Stimulated activated CD4-positive, alpha-beta T cell treated with anti-CD3 and anti-CD28 coated beads, TNF-alpha, amount 100 ng/mL, for 4 hours (primary cell): ENCODE measurements at regions not wholly inside any gene's neighbourhood (a gene's known extent, or its start where the extent isn't known, plus 50 kb on each side); places are given as distances from the start of the nearest gene placed in this dataset.

Experiments used
- DNase-seq, 3 experiments: peaks; one replicate each; pipeline ENCODE4 v3.0.0-alpha.2; 2020; ENCODE audit warnings: low read depth in 3 of 3

DNA sequence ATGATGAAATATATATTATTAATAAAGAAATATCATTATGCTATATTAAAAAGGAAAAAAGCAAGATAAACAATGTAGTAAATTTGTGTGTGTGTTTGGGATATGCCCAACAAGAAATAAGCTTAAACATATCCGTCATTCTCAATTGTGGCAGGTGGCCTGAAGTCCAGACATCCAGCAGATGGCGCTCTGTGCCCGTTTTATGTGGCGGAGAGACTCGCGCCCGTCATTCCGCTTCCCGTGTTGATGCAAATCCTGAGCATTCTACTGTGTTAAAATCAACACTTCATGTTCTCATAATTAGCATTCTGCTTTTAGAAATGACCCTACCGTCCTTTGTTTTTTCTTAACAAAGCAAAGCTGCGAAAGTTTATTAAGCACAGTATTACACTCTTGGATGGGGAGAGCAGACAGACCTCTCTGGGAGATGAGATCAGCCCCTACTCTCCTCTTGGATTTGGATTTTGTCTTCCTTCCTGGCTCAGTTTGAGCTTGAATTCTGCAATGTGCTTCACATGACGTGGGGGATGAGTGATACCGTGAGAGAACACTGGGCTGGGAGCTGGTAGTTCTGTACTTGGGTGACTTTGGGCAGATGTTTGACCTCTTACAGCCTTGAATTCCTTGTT lies 125.8 kb downstream of the MCHR2 start:
- DNase-seq: peak; percentile 37 to 41 (median 38)
